Uterus (tissue), 2 donors: ENCODE measurements at regions not wholly inside any gene's neighbourhood (a gene's known extent, or its start where the extent isn't known, plus 50 kb on each side); places are given as distances from the start of the nearest gene placed in this dataset.

Experiments
- POLR2A ChIP-seq, 2 donors: fragments of 450-650 bp; IDR thresholded peaks; one replicate each; pipeline ENCODE4 v1.6.1; 2016; ENCODE audit warnings: antibody characterized with exemption in 2 of 2, mild to moderate bottlenecking in 1 of 2, moderate library complexity in 1 of 2
- TF ChIP-seq, protein P1 (sequence below), 4 experiments: fragments of 200-600 bp in 2 of 4; fragments of 450-650 bp in 2 of 4; sonication (generic) in 2 of 4; IDR thresholded peaks; one replicate each; pipeline ENCODE4 v1.5.1; 2016 to 2019; ENCODE audit warnings: antibody characterized with exemption in 4 of 4, mild to moderate bottlenecking in 2 of 4, moderate library complexity in 1 of 4

DNA sequence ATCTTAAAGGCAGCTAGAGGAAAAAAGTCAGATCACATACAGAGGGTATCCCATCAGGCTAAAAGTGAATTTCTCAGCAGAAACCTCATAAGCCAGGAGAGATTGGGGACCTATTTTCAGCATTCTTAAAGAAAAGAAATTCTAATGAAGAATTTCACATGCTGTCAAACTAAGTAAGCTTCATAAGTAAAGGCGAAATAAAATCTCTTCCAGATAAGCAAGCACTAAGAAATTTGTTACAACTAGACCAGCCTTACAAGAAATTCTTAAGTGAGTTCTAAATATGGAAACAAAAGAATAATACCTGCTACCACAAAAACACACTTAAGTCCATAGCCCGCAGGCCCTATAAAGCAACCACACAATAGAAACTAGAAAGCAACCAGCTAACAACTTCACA is 186.1 kb downstream of the ETAA1 start:
- no peak for TF ChIP-seq POLR2A (IDR thresholded peaks at IDR 0.05)
- TF ChIP-seq, protein P1, sequence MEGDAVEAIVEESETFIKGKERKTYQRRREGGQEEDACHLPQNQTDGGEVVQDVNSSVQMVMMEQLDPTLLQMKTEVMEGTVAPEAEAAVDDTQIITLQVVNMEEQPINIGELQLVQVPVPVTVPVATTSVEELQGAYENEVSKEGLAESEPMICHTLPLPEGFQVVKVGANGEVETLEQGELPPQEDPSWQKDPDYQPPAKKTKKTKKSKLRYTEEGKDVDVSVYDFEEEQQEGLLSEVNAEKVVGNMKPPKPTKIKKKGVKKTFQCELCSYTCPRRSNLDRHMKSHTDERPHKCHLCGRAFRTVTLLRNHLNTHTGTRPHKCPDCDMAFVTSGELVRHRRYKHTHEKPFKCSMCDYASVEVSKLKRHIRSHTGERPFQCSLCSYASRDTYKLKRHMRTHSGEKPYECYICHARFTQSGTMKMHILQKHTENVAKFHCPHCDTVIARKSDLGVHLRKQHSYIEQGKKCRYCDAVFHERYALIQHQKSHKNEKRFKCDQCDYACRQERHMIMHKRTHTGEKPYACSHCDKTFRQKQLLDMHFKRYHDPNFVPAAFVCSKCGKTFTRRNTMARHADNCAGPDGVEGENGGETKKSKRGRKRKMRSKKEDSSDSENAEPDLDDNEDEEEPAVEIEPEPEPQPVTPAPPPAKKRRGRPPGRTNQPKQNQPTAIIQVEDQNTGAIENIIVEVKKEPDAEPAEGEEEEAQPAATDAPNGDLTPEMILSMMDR (IDR thresholded peaks at IDR 0.05) = no peak
